Suprapubic skin (tissue), 4 donors: ENCODE measurements at regions not wholly inside any gene's neighbourhood (a gene's known extent, or its start where the extent isn't known, plus 50 kb on each side); places are given as distances from the start of the nearest gene placed in this dataset.

Experiments
- EP300 ChIP-seq: sonication (generic); formaldehyde crosslinking; IDR thresholded peaks from one replicate; pipeline ENCODE4 v1.6.1; 2017; ENCODE audit warnings: antibody characterized with exemption
- POLR2A ChIP-seq, 2 donors: fragments of 450-650 bp; IDR thresholded peaks; one replicate each; pipeline ENCODE4 v1.6.1; 2017; ENCODE audit warnings: antibody characterized with exemption in 2 of 2, mild to moderate bottlenecking in 2 of 2, moderate library complexity in 2 of 2
- POLR2AphosphoS5 ChIP-seq, 3 donors: sonication (generic); formaldehyde crosslinking; IDR thresholded peaks; one replicate each; pipeline ENCODE4 v1.6.1; 2017; ENCODE audit warnings: antibody characterized with exemption in 3 of 3
- TF ChIP-seq, protein P1 (sequence below), 2 donors: fragments of 200-600 bp in 1 of 2; fragments of 450-650 bp in 1 of 2; sonication (generic) in 1 of 2; IDR thresholded peaks; one replicate each; pipeline ENCODE4 v1.5.1; 2016 to 2019; ENCODE audit warnings: antibody characterized with exemption in 2 of 2, mild to moderate bottlenecking in 1 of 2, moderate library complexity in 1 of 2

DNA sequence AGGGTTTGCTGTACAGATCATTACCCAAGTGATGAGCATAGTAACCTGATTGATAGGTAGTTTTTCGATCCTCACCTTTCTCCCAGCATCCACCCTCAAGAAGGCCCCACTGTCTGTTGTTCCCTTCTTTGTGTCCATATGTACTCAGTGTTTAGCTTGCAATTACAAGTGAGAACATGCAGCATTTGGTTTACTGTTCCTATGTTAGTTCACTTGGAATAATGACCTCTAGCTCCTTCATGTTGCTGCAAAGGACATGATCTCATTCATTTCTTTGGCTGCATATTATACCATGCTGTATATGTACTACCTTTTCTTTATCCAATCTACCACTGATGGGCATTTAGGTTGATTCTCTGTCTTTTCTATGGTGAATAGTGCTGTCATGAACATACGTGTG, 181.6 kb upstream of the FOXG1 start:
- TF ChIP-seq POLR2A (IDR thresholded peaks at IDR 0.05): no peak
- TF ChIP-seq, protein P1, sequence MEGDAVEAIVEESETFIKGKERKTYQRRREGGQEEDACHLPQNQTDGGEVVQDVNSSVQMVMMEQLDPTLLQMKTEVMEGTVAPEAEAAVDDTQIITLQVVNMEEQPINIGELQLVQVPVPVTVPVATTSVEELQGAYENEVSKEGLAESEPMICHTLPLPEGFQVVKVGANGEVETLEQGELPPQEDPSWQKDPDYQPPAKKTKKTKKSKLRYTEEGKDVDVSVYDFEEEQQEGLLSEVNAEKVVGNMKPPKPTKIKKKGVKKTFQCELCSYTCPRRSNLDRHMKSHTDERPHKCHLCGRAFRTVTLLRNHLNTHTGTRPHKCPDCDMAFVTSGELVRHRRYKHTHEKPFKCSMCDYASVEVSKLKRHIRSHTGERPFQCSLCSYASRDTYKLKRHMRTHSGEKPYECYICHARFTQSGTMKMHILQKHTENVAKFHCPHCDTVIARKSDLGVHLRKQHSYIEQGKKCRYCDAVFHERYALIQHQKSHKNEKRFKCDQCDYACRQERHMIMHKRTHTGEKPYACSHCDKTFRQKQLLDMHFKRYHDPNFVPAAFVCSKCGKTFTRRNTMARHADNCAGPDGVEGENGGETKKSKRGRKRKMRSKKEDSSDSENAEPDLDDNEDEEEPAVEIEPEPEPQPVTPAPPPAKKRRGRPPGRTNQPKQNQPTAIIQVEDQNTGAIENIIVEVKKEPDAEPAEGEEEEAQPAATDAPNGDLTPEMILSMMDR (IDR thresholded peaks at IDR 0.05): no peak
- TF ChIP-seq EP300: no peak
- TF ChIP-seq POLR2AphosphoS5 (IDR thresholded peaks at IDR 0.05): no peak
